HEK293 (cell line): ENCODE measurements at regions not wholly inside any gene's neighbourhood (a gene's known extent, or its start where the extent isn't known, plus 50 kb on each side); places are given as distances from the start of the nearest gene placed in this dataset.
A peak's percentile ranks its signal among the peaks of the same experiment; 100 is the strongest.

Experiments used
- CTCF ChIA-PET: fragments of 350-600 bp; formaldehyde crosslinking; extraction: SDS; loops from one replicate; lab custom pipeline; 2021; ENCODE audit warnings: antibody characterized with exemption; lab: Yijun Ruan, JAX
- POLR2A ChIA-PET: fragments of 300-600 bp; formaldehyde crosslinking; extraction: SDS; loops from one replicate; lab custom pipeline; 2020; ENCODE audit warnings: antibody characterized with exemption, inconsistent platforms; lab: Yijun Ruan, JAX
- H3K27ac ChIP-seq: fragments of 200-500 bp; sonication (Bioruptor generic); 2 replicates; pipeline ENCODE4 v1.5.1; 2014; ENCODE audit warnings: low read depth, low read length, control low read depth, inconsistent platforms; ENCODE audit errors: extremely low read depth
- H3K36me3 ChIP-seq, 2 experiments: fragments of 200-500 bp in 1 of 2; sonication (Bioruptor generic) in 1 of 2; 1 replicate in 1 of 2; 2 replicates in 1 of 2; pipeline ENCODE4 v1.5.1; 2014 to 2017; ENCODE audit warnings: inconsistent platforms in 2 of 2, low read length in 2 of 2; ENCODE audit not compliant: control insufficient read depth in 2 of 2, insufficient read depth in 1 of 2
- H3K4me1 ChIP-seq: fragments of 200-500 bp; sonication (Bioruptor generic); 2 replicates; pipeline ENCODE4 v1.5.1; 2014; ENCODE audit warnings: mild to moderate bottlenecking, low read length, inconsistent platforms; ENCODE audit not compliant: control insufficient read depth, insufficient read depth
- H3K4me3 ChIP-seq: 2 replicates; pipeline ENCODE4 v1.5.1; 2011; ENCODE audit warnings: low read depth, mild to moderate bottlenecking, control low read depth, low read length, moderate library complexity
- H3K9me3 ChIP-seq: fragments of 200-500 bp; sonication (Bioruptor generic); 2 replicates; pipeline ENCODE4 v1.5.1; 2014; ENCODE audit warnings: low read depth, low read length, inconsistent platforms; ENCODE audit not compliant: control insufficient read depth, insufficient read depth
- GLI2 ChIP-seq: fragments of 450-650 bp; formaldehyde crosslinking; IDR thresholded peaks from 2 replicates; pipeline ENCODE4; 2017; ENCODE audit warnings: missing biosample characterization, missing genetic modification characterization, low read depth, borderline replicate concordance
- KLF10 ChIP-seq: fragments of 450-650 bp; IDR thresholded peaks from 2 replicates; pipeline ENCODE4 v1.5.1; 2018; ENCODE audit warnings: missing biosample characterization, mild to moderate bottlenecking, missing genetic modification characterization
- SETDB1 ChIP-seq: IDR thresholded peaks from one replicate; pipeline ENCODE4 v1.6.1; 2017; ENCODE audit warnings: mild to moderate bottlenecking, low read length, moderate library complexity, mixed read lengths; ENCODE audit not compliant: insufficient read length
- SP3 ChIP-seq: fragments of 450-650 bp; formaldehyde crosslinking; IDR thresholded peaks from 2 replicates; pipeline ENCODE4 v1.5.1; 2016; ENCODE audit warnings: missing biosample characterization, missing genetic modification characterization
- YY1 ChIP-seq: fragments of 450-650 bp; formaldehyde crosslinking; IDR thresholded peaks from 2 replicates; pipeline ENCODE4 v1.5.1; 2018; ENCODE audit warnings: missing biosample characterization, missing genetic modification characterization
- ZBTB1 ChIP-seq: fragments of 450-650 bp; formaldehyde crosslinking; IDR thresholded peaks from 2 replicates; pipeline ENCODE4 v1.5.1; 2016; ENCODE audit warnings: missing biosample characterization, missing genetic modification characterization
- ZBTB10 ChIP-seq: fragments of 450-650 bp; formaldehyde crosslinking; IDR thresholded peaks from 2 replicates; pipeline ENCODE4 v1.5.1; 2016; ENCODE audit warnings: missing biosample characterization, missing genetic modification characterization
- ZFP41 ChIP-seq: fragments of 450-650 bp; formaldehyde crosslinking; IDR thresholded peaks from 2 replicates; pipeline ENCODE4 v1.5.1; 2016; ENCODE audit warnings: missing biosample characterization, missing genetic modification characterization, borderline replicate concordance
- ZNF157 ChIP-seq: fragments of 450-650 bp; formaldehyde crosslinking; IDR thresholded peaks from 2 replicates; pipeline ENCODE4 v1.5.1; 2016; ENCODE audit warnings: missing biosample characterization, missing genetic modification characterization
- ZNF184 ChIP-seq: fragments of 450-650 bp; IDR thresholded peaks from 2 replicates; pipeline ENCODE4 v1.5.1; 2018; ENCODE audit warnings: missing biosample characterization, mild to moderate bottlenecking, missing genetic modification characterization
- ZNF24 ChIP-seq: fragments of 450-650 bp; formaldehyde crosslinking; IDR thresholded peaks from 2 replicates; pipeline ENCODE4 v1.5.1; 2016; ENCODE audit warnings: missing biosample characterization, missing genetic modification characterization
- ZNF398 ChIP-seq: fragments of 450-650 bp; formaldehyde crosslinking; IDR thresholded peaks from 2 replicates; pipeline ENCODE4 v1.5.1; 2017; ENCODE audit warnings: missing biosample characterization, missing genetic modification characterization
- ZNF423 ChIP-seq: fragments of 450-650 bp; formaldehyde crosslinking; IDR thresholded peaks from 2 replicates; pipeline ENCODE4 v1.5.1; 2016; ENCODE audit warnings: missing biosample characterization, missing genetic modification characterization
- ZNF514 ChIP-seq: fragments of 450-650 bp; formaldehyde crosslinking; IDR thresholded peaks from 2 replicates; pipeline ENCODE4 v1.5.1; 2016; ENCODE audit warnings: missing biosample characterization, missing genetic modification characterization
- ZNF621 ChIP-seq: fragments of 450-650 bp; formaldehyde crosslinking; IDR thresholded peaks from 2 replicates; pipeline ENCODE4 v1.5.1; 2017; ENCODE audit warnings: missing biosample characterization, missing genetic modification characterization
- ZNF624 ChIP-seq: fragments of 450-650 bp; formaldehyde crosslinking; IDR thresholded peaks from 2 replicates; pipeline ENCODE4 v1.5.1; 2017; ENCODE audit warnings: missing biosample characterization, missing genetic modification characterization
- ZNF677 ChIP-seq: fragments of 450-650 bp; IDR thresholded peaks from 2 replicates; pipeline ENCODE4 v1.5.0; 2018; ENCODE audit warnings: missing biosample characterization, mild to moderate bottlenecking, missing genetic modification characterization, moderate library complexity
- ZNF768 ChIP-seq: fragments of 450-650 bp; formaldehyde crosslinking; IDR thresholded peaks from 2 replicates; pipeline ENCODE4 v1.5.1; 2018; ENCODE audit warnings: missing biosample characterization, mild to moderate bottlenecking, missing genetic modification characterization
- TF ChIP-seq, protein P1 (sequence below): fragments of 450-650 bp; formaldehyde crosslinking; IDR thresholded peaks from 2 replicates; pipeline ENCODE4 v1.5.1; 2016; ENCODE audit warnings: missing biosample characterization, missing genetic modification characterization
- TF ChIP-seq, protein P2 (sequence below): fragments of 450-650 bp; formaldehyde crosslinking; optimal IDR thresholded peaks from 2 replicates; pipeline ENCODE3; 2016; ENCODE audit warnings: missing biosample characterization, mild to moderate bottlenecking, missing genetic modification characterization
- TF ChIP-seq, protein P3 (sequence below): fragments of 450-650 bp; formaldehyde crosslinking; IDR thresholded peaks from 2 replicates; pipeline ENCODE4 v1.5.1; 2017; ENCODE audit warnings: missing biosample characterization, missing genetic modification characterization

GRCh38 chr2:72050734-72051133 is 96.9 kb downstream of the CYP26B1 start (continued):
- TF ChIP-seq ZNF157 (no peak), ZNF624 (tag by site-specific recombination) (no peak), ZNF621 (tag by site-specific recombination) (no peak), ZNF768 (tag by site-specific recombination) (no peak), ZFP41 (tag by site-specific recombination) (no peak), ZBTB10 (tag by site-specific recombination) (no peak)
- TF ChIP-seq, protein P1, sequence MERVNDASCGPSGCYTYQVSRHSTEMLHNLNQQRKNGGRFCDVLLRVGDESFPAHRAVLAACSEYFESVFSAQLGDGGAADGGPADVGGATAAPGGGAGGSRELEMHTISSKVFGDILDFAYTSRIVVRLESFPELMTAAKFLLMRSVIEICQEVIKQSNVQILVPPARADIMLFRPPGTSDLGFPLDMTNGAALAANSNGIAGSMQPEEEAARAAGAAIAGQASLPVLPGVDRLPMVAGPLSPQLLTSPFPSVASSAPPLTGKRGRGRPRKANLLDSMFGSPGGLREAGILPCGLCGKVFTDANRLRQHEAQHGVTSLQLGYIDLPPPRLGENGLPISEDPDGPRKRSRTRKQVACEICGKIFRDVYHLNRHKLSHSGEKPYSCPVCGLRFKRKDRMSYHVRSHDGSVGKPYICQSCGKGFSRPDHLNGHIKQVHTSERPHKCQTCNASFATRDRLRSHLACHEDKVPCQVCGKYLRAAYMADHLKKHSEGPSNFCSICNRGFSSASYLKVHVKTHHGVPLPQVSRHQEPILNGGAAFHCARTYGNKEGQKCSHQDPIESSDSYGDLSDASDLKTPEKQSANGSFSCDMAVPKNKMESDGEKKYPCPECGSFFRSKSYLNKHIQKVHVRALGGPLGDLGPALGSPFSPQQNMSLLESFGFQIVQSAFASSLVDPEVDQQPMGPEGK (tag by site-specific recombination) = no peak

GRCh38 chr2:72048881-72049477 is 98.7 kb downstream of the CYP26B1 start:
- TF ChIP-seq KLF10 (tag by site-specific recombination) (no peak), SETDB1 (peak; percentile 17)
- no peaks in the 10 kb centered on the region for H3K36me3 ChIP-seq
- no peaks in the 10 kb centered on the region; the same call in 1 of the 2 replicates for H3K9me3 ChIP-seq
- ChIA-PET CTCF (no interaction called here), POLR2A (no interaction called here)
- H3K4me1 ChIP-seq = no peaks in the 10 kb centered on the region
- H3K4me3 ChIP-seq = no peak overlapping the region
- no peak overlapping the region for H3K27ac ChIP-seq

DNA sequence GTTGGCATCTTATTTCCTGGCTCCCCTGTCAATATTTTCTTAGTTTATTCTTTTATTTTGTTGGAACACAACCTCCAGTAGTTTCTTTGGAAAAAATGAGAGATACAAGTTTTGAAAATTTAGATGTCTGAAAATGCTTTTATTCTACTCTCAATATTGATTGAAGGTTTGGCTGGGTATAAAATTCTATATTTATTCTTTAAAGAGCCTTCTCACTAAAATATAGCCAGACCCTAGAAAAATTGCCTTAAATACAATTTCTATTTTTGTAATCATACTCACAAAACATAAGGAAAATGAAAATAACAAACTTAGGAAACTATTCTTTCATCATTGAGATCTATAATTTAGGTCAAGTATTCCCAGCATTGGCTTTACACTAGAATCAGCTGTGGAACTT is 103.7 kb downstream of the CYP26B1 start:
- ChIA-PET CTCF (no interaction called here), POLR2A (no interaction called here)
- H3K4me3 ChIP-seq = no peak overlapping the region
- H3K9me3 ChIP-seq = no peaks in the 10 kb centered on the region; the same call in 1 of the 2 replicates
- no peaks in the 10 kb centered on the region for H3K36me3 ChIP-seq
- no peaks in the 10 kb centered on the region for H3K4me1 ChIP-seq
- TF ChIP-seq, protein P2, sequence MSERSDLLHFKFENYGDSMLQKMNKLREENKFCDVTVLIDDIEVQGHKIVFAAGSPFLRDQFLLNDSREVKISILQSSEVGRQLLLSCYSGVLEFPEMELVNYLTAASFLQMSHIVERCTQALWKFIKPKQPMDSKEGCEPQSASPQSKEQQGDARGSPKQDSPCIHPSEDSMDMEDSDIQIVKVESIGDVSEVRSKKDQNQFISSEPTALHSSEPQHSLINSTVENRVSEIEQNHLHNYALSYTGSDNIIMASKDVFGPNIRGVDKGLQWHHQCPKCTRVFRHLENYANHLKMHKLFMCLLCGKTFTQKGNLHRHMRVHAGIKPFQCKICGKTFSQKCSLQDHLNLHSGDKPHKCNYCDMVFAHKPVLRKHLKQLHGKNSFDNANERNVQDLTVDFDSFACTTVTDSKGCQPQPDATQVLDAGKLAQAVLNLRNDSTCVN (tag by site-specific recombination) = no peak
- no peak for TF ChIP-seq SP3 (tag by site-specific recombination)
- no peak overlapping the region for H3K27ac ChIP-seq

- no peak overlapping the region for H3K4me3 ChIP-seq
- H3K36me3 ChIP-seq = no peaks in the 10 kb centered on the region
- H3K4me1 ChIP-seq = no peaks in the 10 kb centered on the region
- H3K27ac ChIP-seq = no peak overlapping the region
- H3K9me3 ChIP-seq = no peaks in the 10 kb centered on the region; the same call in 1 of the 2 replicates
- POLR2A ChIA-PET = no interaction called here
- CTCF ChIA-PET = no interaction called here
- TF ChIP-seq ZNF768 (tag by site-specific recombination) (no peak), ZNF677 (tag by site-specific recombination) (no peak), ZNF24 (no peak), ZNF398 (tag by site-specific recombination) (no peak), ZBTB1 (tag by site-specific recombination) (no peak), ZNF514 (tag by site-specific recombination) (no peak), ZNF184 (no peak), ZNF423 (no peak), GLI2 (tag by site-specific recombination) (no peak), YY1 (no peak)
- TF ChIP-seq, protein P3, sequence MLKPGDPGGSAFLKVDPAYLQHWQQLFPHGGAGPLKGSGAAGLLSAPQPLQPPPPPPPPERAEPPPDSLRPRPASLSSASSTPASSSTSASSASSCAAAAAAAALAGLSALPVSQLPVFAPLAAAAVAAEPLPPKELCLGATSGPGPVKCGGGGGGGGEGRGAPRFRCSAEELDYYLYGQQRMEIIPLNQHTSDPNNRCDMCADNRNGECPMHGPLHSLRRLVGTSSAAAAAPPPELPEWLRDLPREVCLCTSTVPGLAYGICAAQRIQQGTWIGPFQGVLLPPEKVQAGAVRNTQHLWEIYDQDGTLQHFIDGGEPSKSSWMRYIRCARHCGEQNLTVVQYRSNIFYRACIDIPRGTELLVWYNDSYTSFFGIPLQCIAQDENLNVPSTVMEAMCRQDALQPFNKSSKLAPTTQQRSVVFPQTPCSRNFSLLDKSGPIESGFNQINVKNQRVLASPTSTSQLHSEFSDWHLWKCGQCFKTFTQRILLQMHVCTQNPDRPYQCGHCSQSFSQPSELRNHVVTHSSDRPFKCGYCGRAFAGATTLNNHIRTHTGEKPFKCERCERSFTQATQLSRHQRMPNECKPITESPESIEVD (tag by site-specific recombination) = no peak
Measured at GRCh38 chr2:72041638-72042111, 106.0 kb downstream of the CYP26B1 start.
